Head of caudate nucleus (tissue), 42 donors: ENCODE measurements at regions not wholly inside any gene's neighbourhood (a gene's known extent, or its start where the extent isn't known, plus 50 kb on each side); places are given as distances from the start of the nearest gene placed in this dataset.
"Not testable (repeated sequence)": the region's sequence is repeated elsewhere in the genome, so short reads cannot be mapped to it uniquely, and the experiment has no call there.

Experiments used
- DNase-seq, 42 donors: peaks; one replicate each; pipeline versions ENCODE4 v3.0.0 to v3.0.0-alpha.2; 2020 to 2021; ENCODE audit warnings: mixed read lengths in 7 of 42
- intact Hi-C: fragments of 100-400 bp; cut with DNase I; formaldehyde crosslinking; loops from one replicate; pipeline ENCODE4 v1.15.0; 2022

GRCh38 chr17:21470422-21470821 is 94.3 kb downstream of the KCNJ12 start:
- intact Hi-C loops, DNase-seq: not testable (repeated sequence)

- intact Hi-C loops, result no loop called here
- DNase-seq, result peak in 3 of 42 donors; percentile 9 to 24 (median 10)
Observed at GRCh38 chr17:21470861-21471260, 94.7 kb downstream of the KCNJ12 start.

- no peak for DNase-seq
- intact Hi-C loops, result no loop called here
Observed at GRCh38 chr17:21474815-21475214, 98.7 kb downstream of the KCNJ12 start.

GRCh38 chr17:21475571-21475970 is 99.4 kb downstream of the KCNJ12 start:
- intact Hi-C loops, result no loop called here
- DNase-seq, result peak in 2 of 42 donors; percentile 2 to 28

GRCh38 chr17:21476867-21477266 is 100.7 kb downstream of the KCNJ12 start:
- intact Hi-C loops, result no loop called here

GRCh38 chr17:21482189-21482865 is 106.2 kb downstream of the KCNJ12 start:
- intact Hi-C loops, result no loop called here
- peak in 1 of 42 donors; percentile 6 for DNase-seq

More at GRCh38 chr17:21476867-21477266, 100.7 kb downstream of the KCNJ12 start:
- peak in 2 of 42 donors; percentile 8 to 15 for DNase-seq

- DNase-seq, intact Hi-C loops: not testable (repeated sequence)
Observed at GRCh38 chr17:21488043-21488442, 111.9 kb downstream of the KCNJ12 start.

- intact Hi-C loops, result no loop called here
- DNase-seq, result no peak
Observed at GRCh38 chr17:21493993-21494392, 117.8 kb downstream of the KCNJ12 start.

- DNase-seq, result peak in 29 of 42 donors; percentile 14 to 64 (median 38)
- intact Hi-C loops, result no loop called here
Observed at GRCh38 chr17:21495281-21495680, 119.1 kb downstream of the KCNJ12 start.

- intact Hi-C loops, result no loop called here
- no peak for DNase-seq
Observed at GRCh38 chr17:21500064-21500463, 123.9 kb downstream of the KCNJ12 start.

- DNase-seq, intact Hi-C loops: not testable (repeated sequence)
Observed at GRCh38 chr17:21501927-21502700, 126.0 kb downstream of the KCNJ12 start.

GRCh38 chr17:21505819-21506815 is 130.0 kb downstream of the KCNJ12 start:
- intact Hi-C loops, result no loop called here
- no peak for DNase-seq

GRCh38 chr17:21507806-21508205 is 131.6 kb downstream of the KCNJ12 start:
- DNase-seq, intact Hi-C loops: not testable (repeated sequence)

- intact Hi-C loops, result no loop called here
Observed at GRCh38 chr17:21508211-21508610, 132.1 kb downstream of the KCNJ12 start.

GRCh38 chr17:21509356-21509755 is 133.2 kb downstream of the KCNJ12 start:
- intact Hi-C loops, result not testable (repeated sequence)
- DNase-seq, result peak in 1 of 42 donors; percentile 1

More at GRCh38 chr17:21508211-21508610, 132.1 kb downstream of the KCNJ12 start:
- no peak for DNase-seq

- intact Hi-C loops, result loop anchor here (2.0 to 5.0 kb wide), 2 partner anchors 54 to 229 kb away; partner anchors contain the start of gene MAP2K3
- peak in 1 of 42 donors; percentile 8 for DNase-seq
Observed at GRCh38 chr17:21510686-21511362, 134.7 kb downstream of the KCNJ12 start.

- peak; percentile 62 to 93 (median 84) for DNase-seq
Observed at GRCh38 chr17:21511363-21512195, 135.4 kb downstream of the KCNJ12 start.

More at GRCh38 chr17:21511363-21512195, 135.4 kb downstream of the KCNJ12 start:
- intact Hi-C loops, result loop anchor here (2.0 to 5.0 kb wide), 2 partner anchors 55 to 229 kb away; partner anchors contain the start of gene MAP2K3
